ENCODE measurements at regions not wholly inside any gene's neighbourhood (a gene's known extent, or its start where the extent isn't known, plus 50 kb on each side); places are given as distances from the start of the nearest gene placed in this dataset.
"Not testable (repeated sequence)": the region's sequence is repeated elsewhere in the genome, so short reads cannot be mapped to it uniquely, and the experiment has no call there.

- TF ChIP-seq NR2C2 (CRISPR knock-in tag; IDR thresholded peaks at IDR 0.05; ENCODE audit: borderline replicate concordance), result peak; percentile 74
- TF ChIP-seq ZNF687 (CRISPR knock-in tag; IDR thresholded peaks at IDR 0.05), result peak; percentile 83
- TF ChIP-seq TFE3 (CRISPR knock-in tag; IDR thresholded peaks at IDR 0.05), result 0 out of 2 replicates have a peak, but pooled peaks have one; percentile 17
- peak; percentile 47; the same call in 1 of the 2 replicates for TF ChIP-seq ZFX (CRISPR knock-in tag; IDR thresholded peaks at IDR 0.05; ENCODE audit: low read depth)
Measured at GRCh38 chr16:29194185-29194844, 209.5 kb downstream of the LAT start (continued).

GRCh38 chr16:29193634-29194033, 208.8 kb downstream of the LAT start:
- H3K79me2 ChIP-seq (ENCODE audit: insufficient read depth, low read length); H3K27ac ChIP-seq (ENCODE audit: extremely low read length, insufficient read depth, low read length); intact Hi-C loops (cut with micrococcal nuclease; ENCODE audit: unreplicated experiment); DNase-seq (ENCODE audit: low spot score); H3K9ac ChIP-seq (ENCODE audit: insufficient read depth, low read depth, low read length); BruUV-seq (replicated peaks); FAIRE-seq; H2AFZ ChIP-seq (ENCODE audit: low read length); H3K9me3 ChIP-seq (ENCODE audit: low read length); H4K20me1 ChIP-seq (ENCODE audit: insufficient read depth, low read length); CTCF ChIA-PET (ENCODE audit: low intra/inter-chr PET ratio, low total read pairs); H3K4me2 ChIP-seq (ENCODE audit: low read depth, low read length); POLR2A ChIA-PET; H3K4me3 ChIP-seq (replicated peaks in 1 of 3; ENCODE audit: insufficient read depth in 1 of 3, low read depth in 2 of 3, low read length in 3 of 3); H3K36me3 ChIP-seq (replicated peaks in 1 of 2; ENCODE audit: control insufficient read depth in 1 of 2, insufficient read depth in 2 of 2, low read length in 2 of 2); ATAC-seq; in situ Hi-C loops (cut with HindIII; ENCODE audit: extremely low pct_ligation_motif_present, low pct_unique_long_range_greater_than_20kb); H3K27me3 ChIP-seq (ENCODE audit: control insufficient read depth in 1 of 2, insufficient read depth in 2 of 2, low read length in 2 of 2): not testable (repeated sequence)
- peaks cover 11% of the 10 kb centered on the region for H3K4me1 ChIP-seq (ENCODE audit: insufficient read depth, low read length)
- 54% methylated on average over 13 of the region's 13 CpGs for WGBS (ENCODE audit: low lambda C conversion rate)
- peak; percentile 95 for TF ChIP-seq ZSCAN22 (CRISPR knock-in tag; IDR thresholded peaks at IDR 0.05)
- peak; percentile 73 for TF ChIP-seq ZFP36 (IDR thresholded peaks at IDR 0.05; ENCODE audit: borderline replicate concordance, low read depth, low read length, partially characterized antibody)

Measured in HepG2 (cell line).